Endothelial cell of umbilical vein (primary cell): ENCODE measurements at regions not wholly inside any gene's neighbourhood (a gene's known extent, or its start where the extent isn't known, plus 50 kb on each side); places are given as distances from the start of the nearest gene placed in this dataset.

Source experiments
- BruUV-seq: library from RNA; stranded (reverse); fragments of 400-500 nt; replicated peaks from 2 replicates; lab custom pipeline; 2021; lab: Mats Ljungman, UMichigan
- CTCF ChIA-PET: fragments of 300-600, 350-600 bp; sonication (Branson Sonifier 250); formaldehyde crosslinking; loops from one replicate; lab custom pipeline; 2021; ENCODE audit warnings: antibody characterized with exemption, inconsistent platforms; lab: Charles Lee
- POLR2A ChIA-PET: fragments of 300-600, 350-600 bp; sonication (Branson Sonifier 250); formaldehyde crosslinking; loops from one replicate; lab custom pipeline; 2021; ENCODE audit warnings: antibody characterized with exemption, inconsistent platforms; lab: Charles Lee
- DNase-seq: peaks from one replicate; pipeline ENCODE4 v3.0.0-alpha.2; 2011; ENCODE audit warnings: low read depth, low spot score
- FAIRE-seq: peaks from 2 replicates; lab custom pipeline; 2011; peaks lifted over from hg19 to GRCh38; lab: Jason Lieb, UNC
- H2AFZ ChIP-seq: 2 replicates; pipeline ENCODE4 v1.6.0; 2012; ENCODE audit warnings: low read depth, low read length, control low read depth, inconsistent platforms
- H3K27ac ChIP-seq: 2 replicates; pipeline ENCODE4 v1.5.1; 2011; ENCODE audit warnings: low read depth, mild to moderate bottlenecking, control low read depth, low read length, moderate library complexity; ENCODE audit not compliant: insufficient read depth
- H3K27me3 ChIP-seq, 2 experiments: 2 replicates each; pipeline versions ENCODE4 v1.6.0 to v1.6.1; 2011; ENCODE audit warnings: low read length in 2 of 2, mixed read lengths in 1 of 2; ENCODE audit not compliant: control insufficient read depth in 2 of 2, insufficient read depth in 2 of 2
- H3K36me3 ChIP-seq, 2 experiments: 2 replicates in 1 of 2; 3 replicates in 1 of 2; pipeline ENCODE4 v1.5.1; 2011; ENCODE audit warnings: low read length in 2 of 2, mild to moderate bottlenecking in 1 of 2, moderate library complexity in 1 of 2; ENCODE audit not compliant: control insufficient read depth in 2 of 2, insufficient read depth in 2 of 2; ENCODE audit errors: extremely low read depth in 1 of 2
- H3K4me1 ChIP-seq: 3 replicates; pipeline ENCODE4 v1.5.1; 2011; ENCODE audit warnings: mild to moderate bottlenecking, low read length; ENCODE audit not compliant: control insufficient read depth, insufficient read depth; ENCODE audit errors: extremely low read depth
- H3K4me2 ChIP-seq: 2 replicates; pipeline ENCODE4 v1.6.1; 2011; ENCODE audit warnings: low read length, control low read depth, mixed read lengths; ENCODE audit not compliant: insufficient read depth
- H3K4me3 ChIP-seq, 3 experiments: fragments of 200-600 bp in 1 of 3; sonication (generic), shearing (Covaris generic) in 1 of 3; replicated peaks in 1 of 3; 2 replicates each; pipeline ENCODE4 v1.5.1; 2011 to 2016; ENCODE audit warnings: control low read depth in 3 of 3, low read length in 3 of 3, mild to moderate bottlenecking in 2 of 3, inconsistent platforms in 1 of 3, low read depth in 1 of 3, moderate library complexity in 1 of 3; ENCODE audit not compliant: insufficient read depth in 1 of 3
- H3K79me2 ChIP-seq: 2 replicates; pipeline ENCODE4 v1.6.0; 2012; ENCODE audit warnings: low read length, inconsistent platforms; ENCODE audit not compliant: control insufficient read depth, insufficient read depth
- H3K9ac ChIP-seq: replicated peaks from 2 replicates; pipeline ENCODE3; 2011; ENCODE audit warnings: low read length, control low read depth; ENCODE audit not compliant: insufficient read depth; ENCODE audit errors: extremely low read depth
- H3K9me1 ChIP-seq: replicated peaks from 3 replicates; pipeline ENCODE4 v1.6.0; 2011; ENCODE audit warnings: mild to moderate bottlenecking, low read length; ENCODE audit not compliant: control insufficient read depth, insufficient read depth; ENCODE audit errors: extremely low read depth
- H3K9me3 ChIP-seq: replicated peaks from 2 replicates; pipeline ENCODE4 v1.5.1; 2012; ENCODE audit warnings: low read length, inconsistent platforms; ENCODE audit not compliant: control insufficient read depth, insufficient read depth
- H4K20me1 ChIP-seq: replicated peaks from 2 replicates; pipeline ENCODE3; 2011; ENCODE audit warnings: mild to moderate bottlenecking, low read length; ENCODE audit not compliant: control insufficient read depth, insufficient read depth; ENCODE audit errors: extremely low read depth
- EZH2 ChIP-seq: IDR thresholded peaks from 2 replicates; pipeline ENCODE4 v1.6.1; 2012; ENCODE audit warnings: borderline replicate concordance, low read depth, mild to moderate bottlenecking, moderate library complexity, low read length, inconsistent platforms; ENCODE audit not compliant: severe bottlenecking
- FOS ChIP-seq: IDR thresholded peaks from 2 replicates; pipeline ENCODE4 v1.6.1; 2011; ENCODE audit warnings: mild to moderate bottlenecking, low read length, moderate library complexity, borderline replicate concordance; ENCODE audit not compliant: insufficient read depth
- GATA2 ChIP-seq: IDR thresholded peaks from 2 replicates; pipeline ENCODE4 v1.7.0; 2011; ENCODE audit warnings: low read depth, mild to moderate bottlenecking, moderate library complexity, mixed read lengths, low read length; ENCODE audit not compliant: insufficient read length, insufficient read depth
- JUN ChIP-seq: IDR thresholded peaks from 2 replicates; pipeline ENCODE4 v1.6.1; 2011; ENCODE audit warnings: borderline replicate concordance, low read depth; ENCODE audit not compliant: insufficient read length, insufficient read depth
- MYC ChIP-seq: IDR thresholded peaks from one replicate; pipeline ENCODE4 v1.6.1; 2011; ENCODE audit warnings: mild to moderate bottlenecking, low read depth, low read length
- POLR2A ChIP-seq: IDR thresholded peaks from 2 replicates; pipeline ENCODE4 v1.6.1; 2012; ENCODE audit warnings: low read depth, mild to moderate bottlenecking, control low read depth, low read length
- POLR2AphosphoS5 ChIP-seq: IDR thresholded peaks from 2 replicates; pipeline ENCODE4 v1.6.1; 2012; ENCODE audit warnings: low read depth, mild to moderate bottlenecking, control low read depth, low read length, moderate library complexity; ENCODE audit not compliant: insufficient read depth
- dilution Hi-C: fragments of 300-500 bp; cut with MboI; formaldehyde crosslinking; loops from one replicate; pipeline ENCODE4 v1.15.0; 2019; ENCODE audit warnings: low sequenced_read_pairs; ENCODE audit not compliant: extremely low pct_ligation_motif_present
- intact Hi-C: fragments of 100-400 bp; cut with micrococcal nuclease; formaldehyde crosslinking; loops from one replicate; pipeline ENCODE4 v1.10.0; 2022
- TF ChIP-seq, protein P1 (sequence below), 2 donors: IDR thresholded peaks; 1 replicate in 1 of 2; 2 replicates in 1 of 2; pipeline ENCODE4 v1.5.1; 2011; ENCODE audit warnings: low read length in 2 of 2, mild to moderate bottlenecking in 2 of 2, moderate library complexity in 2 of 2, control low read depth in 1 of 2, inconsistent platforms in 1 of 2, low read depth in 1 of 2; ENCODE audit not compliant: insufficient read depth in 1 of 2; ENCODE audit errors: extremely low read depth in 1 of 2
- TF ChIP-seq, protein P2 (sequence below): IDR thresholded peaks from 2 replicates; pipeline ENCODE4 v1.6.1; 2011; ENCODE audit not compliant: insufficient read depth, insufficient read length

DNA sequence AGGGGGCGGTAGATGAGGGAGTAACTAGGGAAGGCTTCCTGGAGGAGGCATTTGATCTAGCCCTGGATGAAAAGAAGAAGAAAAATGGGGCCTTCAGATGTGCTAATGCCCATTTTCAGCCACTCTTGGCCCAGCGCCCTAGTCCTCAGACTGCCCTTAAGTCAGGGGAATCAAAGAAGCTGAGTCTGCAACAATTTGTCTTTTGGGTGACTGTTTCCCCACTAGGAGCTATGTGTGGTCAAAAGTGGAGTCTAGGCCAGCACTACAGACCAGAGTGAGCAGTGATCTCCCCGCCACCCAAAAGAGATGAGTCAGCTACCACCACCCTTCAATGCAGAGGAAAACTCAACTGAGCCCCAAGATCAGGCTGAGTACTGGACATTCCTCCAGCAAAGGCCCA lies 542.1 kb downstream of the BNC2 start:
- H2AFZ ChIP-seq = no peak overlapping the region
- H3K27me3 ChIP-seq = no peaks in the 10 kb centered on the region
- no peak overlapping the region for H3K9ac ChIP-seq
- BruUV-seq = no TSS peak
- H3K4me3 ChIP-seq = no peak overlapping the region
- FAIRE-seq (no peak), DNase-seq (no peak)
- TF ChIP-seq POLR2A = no peak
- TF ChIP-seq JUN = no peak
- no peak for TF ChIP-seq EZH2
- no peak for TF ChIP-seq MYC
- TF ChIP-seq, protein P1, sequence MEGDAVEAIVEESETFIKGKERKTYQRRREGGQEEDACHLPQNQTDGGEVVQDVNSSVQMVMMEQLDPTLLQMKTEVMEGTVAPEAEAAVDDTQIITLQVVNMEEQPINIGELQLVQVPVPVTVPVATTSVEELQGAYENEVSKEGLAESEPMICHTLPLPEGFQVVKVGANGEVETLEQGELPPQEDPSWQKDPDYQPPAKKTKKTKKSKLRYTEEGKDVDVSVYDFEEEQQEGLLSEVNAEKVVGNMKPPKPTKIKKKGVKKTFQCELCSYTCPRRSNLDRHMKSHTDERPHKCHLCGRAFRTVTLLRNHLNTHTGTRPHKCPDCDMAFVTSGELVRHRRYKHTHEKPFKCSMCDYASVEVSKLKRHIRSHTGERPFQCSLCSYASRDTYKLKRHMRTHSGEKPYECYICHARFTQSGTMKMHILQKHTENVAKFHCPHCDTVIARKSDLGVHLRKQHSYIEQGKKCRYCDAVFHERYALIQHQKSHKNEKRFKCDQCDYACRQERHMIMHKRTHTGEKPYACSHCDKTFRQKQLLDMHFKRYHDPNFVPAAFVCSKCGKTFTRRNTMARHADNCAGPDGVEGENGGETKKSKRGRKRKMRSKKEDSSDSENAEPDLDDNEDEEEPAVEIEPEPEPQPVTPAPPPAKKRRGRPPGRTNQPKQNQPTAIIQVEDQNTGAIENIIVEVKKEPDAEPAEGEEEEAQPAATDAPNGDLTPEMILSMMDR (IDR thresholded peaks at IDR 0.05; ENCODE audit: extremely low read depth in 1 of 2, insufficient read depth in 1 of 2, low read depth in 1 of 2, low read length in 2 of 2) = no peak
- TF ChIP-seq, protein P2, sequence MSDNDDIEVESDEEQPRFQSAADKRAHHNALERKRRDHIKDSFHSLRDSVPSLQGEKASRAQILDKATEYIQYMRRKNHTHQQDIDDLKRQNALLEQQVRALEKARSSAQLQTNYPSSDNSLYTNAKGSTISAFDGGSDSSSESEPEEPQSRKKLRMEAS = no peak
- TF ChIP-seq POLR2AphosphoS5 = no peak
- TF ChIP-seq FOS = no peak
- no peak for TF ChIP-seq GATA2
- H3K4me1 ChIP-seq = no peaks in the 10 kb centered on the region
- H3K36me3 ChIP-seq = no peaks in the 10 kb centered on the region
- POLR2A ChIA-PET = no interaction called here
- H3K9me3 ChIP-seq = no peaks in the 10 kb centered on the region
- H3K4me2 ChIP-seq = no peak overlapping the region
- no peaks in the 10 kb centered on the region for H4K20me1 ChIP-seq
- CTCF ChIA-PET = interaction anchor here (1.5 kb wide), 1 partner anchor 15 kb away, joined by 5 read pairs; no protein-coding TSS in a partner anchor
- dilution Hi-C loops (no loop called here), intact Hi-C loops (no loop called here)
- H3K79me2 ChIP-seq = no peaks in the 10 kb centered on the region
- no peak overlapping the region for H3K27ac ChIP-seq
- no peaks in the 10 kb centered on the region for H3K9me1 ChIP-seq
